HEK293 (cell line): ENCODE measurements at regions not wholly inside any gene's neighbourhood (a gene's known extent, or its start where the extent isn't known, plus 50 kb on each side); places are given as distances from the start of the nearest gene placed in this dataset.

Experiments
- CTCF ChIA-PET: fragments of 350-600 bp; formaldehyde crosslinking; extraction: SDS; loops from one replicate; lab custom pipeline; 2021; ENCODE audit warnings: antibody characterized with exemption; lab: Yijun Ruan, JAX
- POLR2A ChIA-PET: fragments of 300-600 bp; formaldehyde crosslinking; extraction: SDS; loops from one replicate; lab custom pipeline; 2020; ENCODE audit warnings: antibody characterized with exemption, inconsistent platforms; lab: Yijun Ruan, JAX
- H3K27ac ChIP-seq: fragments of 200-500 bp; sonication (Bioruptor generic); 2 replicates; pipeline ENCODE4 v1.5.1; 2014; ENCODE audit warnings: low read depth, low read length, control low read depth, inconsistent platforms; ENCODE audit errors: extremely low read depth
- H3K36me3 ChIP-seq, 2 experiments: fragments of 200-500 bp in 1 of 2; sonication (Bioruptor generic) in 1 of 2; 1 replicate in 1 of 2; 2 replicates in 1 of 2; pipeline ENCODE4 v1.5.1; 2014 to 2017; ENCODE audit warnings: inconsistent platforms in 2 of 2, low read length in 2 of 2; ENCODE audit not compliant: control insufficient read depth in 2 of 2, insufficient read depth in 1 of 2
- H3K4me1 ChIP-seq: fragments of 200-500 bp; sonication (Bioruptor generic); 2 replicates; pipeline ENCODE4 v1.5.1; 2014; ENCODE audit warnings: mild to moderate bottlenecking, low read length, inconsistent platforms; ENCODE audit not compliant: control insufficient read depth, insufficient read depth
- H3K4me3 ChIP-seq: 2 replicates; pipeline ENCODE4 v1.5.1; 2011; ENCODE audit warnings: low read depth, mild to moderate bottlenecking, control low read depth, low read length, moderate library complexity
- H3K9me3 ChIP-seq: fragments of 200-500 bp; sonication (Bioruptor generic); 2 replicates; pipeline ENCODE4 v1.5.1; 2014; ENCODE audit warnings: low read depth, low read length, inconsistent platforms; ENCODE audit not compliant: control insufficient read depth, insufficient read depth
- KLF16 ChIP-seq: fragments of 450-650 bp; formaldehyde crosslinking; IDR thresholded peaks from 2 replicates; pipeline ENCODE4 v1.5.1; 2017; ENCODE audit warnings: missing biosample characterization, missing genetic modification characterization
- MYNN ChIP-seq: fragments of 450-650 bp; formaldehyde crosslinking; IDR thresholded peaks from 2 replicates; pipeline ENCODE4 v1.5.1; 2016; ENCODE audit warnings: missing biosample characterization, missing genetic modification characterization, borderline replicate concordance
- TRIM28 ChIP-seq: IDR thresholded peaks from 2 replicates; pipeline ENCODE4 v1.6.1; 2011; ENCODE audit warnings: low read length, control low read depth, borderline replicate concordance
- YY2 ChIP-seq: fragments of 450-650 bp; formaldehyde crosslinking; IDR thresholded peaks from 2 replicates; pipeline ENCODE4 v1.5.1; 2016; ENCODE audit warnings: missing biosample characterization, missing genetic modification characterization
- ZNF10 ChIP-seq: fragments of 450-650 bp; formaldehyde crosslinking; IDR thresholded peaks from 2 replicates; pipeline ENCODE4 v1.5.1; 2017; ENCODE audit warnings: missing biosample characterization, missing genetic modification characterization
- ZNF146 ChIP-seq: fragments of 450-650 bp; formaldehyde crosslinking; IDR thresholded peaks from 2 replicates; pipeline ENCODE4 v1.5.1; 2016; ENCODE audit warnings: missing biosample characterization, missing genetic modification characterization
- ZNF19 ChIP-seq: fragments of 450-650 bp; formaldehyde crosslinking; IDR thresholded peaks from 2 replicates; pipeline ENCODE4; 2016; ENCODE audit warnings: missing biosample characterization, missing genetic modification characterization, low read depth
- ZNF202 ChIP-seq: fragments of 450-650 bp; formaldehyde crosslinking; IDR thresholded peaks from 2 replicates; pipeline ENCODE4 v1.5.1; 2016; ENCODE audit warnings: missing biosample characterization, missing genetic modification characterization, borderline replicate concordance
- ZNF266 ChIP-seq: fragments of 450-650 bp; formaldehyde crosslinking; IDR thresholded peaks from 2 replicates; pipeline ENCODE4 v1.5.1; 2016; ENCODE audit warnings: missing biosample characterization, missing genetic modification characterization, low read depth
- ZNF366 ChIP-seq: fragments of 450-650 bp; formaldehyde crosslinking; conservative IDR thresholded peaks from 2 replicates; pipeline ENCODE4 v1.5.1; 2016; ENCODE audit warnings: missing biosample characterization, missing genetic modification characterization
- ZNF426 ChIP-seq: fragments of 450-650 bp; formaldehyde crosslinking; IDR thresholded peaks from 2 replicates; pipeline ENCODE4 v1.5.1; 2017; ENCODE audit warnings: missing biosample characterization, missing genetic modification characterization, mild to moderate bottlenecking, inconsistent platforms, moderate library complexity
- ZNF585B ChIP-seq: fragments of 450-650 bp; formaldehyde crosslinking; IDR thresholded peaks from 2 replicates; pipeline ENCODE4 v1.5.1; 2016; ENCODE audit warnings: missing biosample characterization, missing genetic modification characterization
- ZNF791 ChIP-seq: fragments of 450-650 bp; formaldehyde crosslinking; IDR thresholded peaks from 2 replicates; pipeline ENCODE4 v1.5.1; 2016; ENCODE audit warnings: missing biosample characterization, missing genetic modification characterization
- ZNF830 ChIP-seq: fragments of 450-650 bp; IDR thresholded peaks from 2 replicates; pipeline ENCODE4 v1.5.0; 2018; ENCODE audit warnings: missing biosample characterization, missing genetic modification characterization, low read depth, mild to moderate bottlenecking, moderate library complexity
- TF ChIP-seq, protein P1 (sequence below): fragments of 450-650 bp; formaldehyde crosslinking; IDR thresholded peaks from 2 replicates; pipeline ENCODE4 v1.5.1; 2016; ENCODE audit warnings: missing biosample characterization, missing genetic modification characterization
- TF ChIP-seq, protein P2 (sequence below): fragments of 450-650 bp; formaldehyde crosslinking; conservative IDR thresholded peaks from 2 replicates; pipeline ENCODE4 v1.5.1; 2016; ENCODE audit warnings: low read depth, missing biosample characterization, missing genetic modification characterization
- TF ChIP-seq, protein P3 (sequence below): fragments of 450-650 bp; formaldehyde crosslinking; IDR thresholded peaks from 2 replicates; pipeline ENCODE4 v1.5.0; 2017; ENCODE audit warnings: missing biosample characterization, missing genetic modification characterization, borderline replicate concordance
- TF ChIP-seq, protein P4 (sequence below): fragments of 450-650 bp; formaldehyde crosslinking; IDR thresholded peaks from 2 replicates; pipeline ENCODE4 v1.5.1; 2016; ENCODE audit warnings: missing biosample characterization, missing genetic modification characterization, borderline replicate concordance
- TF ChIP-seq, protein P5 (sequence below): fragments of 450-650 bp; formaldehyde crosslinking; IDR thresholded peaks from 2 replicates; pipeline ENCODE4 v1.5.1; 2016; ENCODE audit warnings: missing biosample characterization, missing genetic modification characterization

DNA sequence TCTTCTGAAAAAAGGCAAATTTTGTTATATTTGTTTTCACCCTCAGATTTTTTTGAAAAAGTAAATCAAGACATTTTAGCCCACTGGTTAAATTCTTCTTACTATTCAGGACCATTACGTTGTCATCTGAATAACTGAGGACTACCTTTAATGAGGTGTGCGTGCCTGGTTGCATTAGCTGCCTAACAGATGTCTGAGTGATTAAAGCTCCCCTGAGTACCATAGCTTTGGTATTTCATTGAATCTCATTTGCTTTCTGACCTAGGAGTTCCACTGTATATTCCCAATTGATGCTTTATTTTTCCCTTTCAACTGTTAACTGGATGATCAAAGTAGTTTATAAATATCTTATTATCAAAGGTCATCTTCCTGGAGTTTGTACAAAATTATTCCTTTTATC is 410.0 kb upstream of the SEMA3D start:
- ChIA-PET POLR2A (no interaction called here), CTCF (no interaction called here)
- TF ChIP-seq ZNF10 (tag by site-specific recombination) (no peak), ZNF266 (tag by site-specific recombination) (no peak), TRIM28 (no peak), ZNF791 (no peak), ZNF585B (tag by site-specific recombination) (no peak), YY2 (tag by site-specific recombination) (no peak), ZNF19 (no peak), ZNF366 (tag by site-specific recombination) (no peak), ZNF830 (tag by site-specific recombination) (no peak), ZNF146 (no peak), KLF16 (no peak), MYNN (tag by site-specific recombination) (no peak)
- TF ChIP-seq, protein P1, sequence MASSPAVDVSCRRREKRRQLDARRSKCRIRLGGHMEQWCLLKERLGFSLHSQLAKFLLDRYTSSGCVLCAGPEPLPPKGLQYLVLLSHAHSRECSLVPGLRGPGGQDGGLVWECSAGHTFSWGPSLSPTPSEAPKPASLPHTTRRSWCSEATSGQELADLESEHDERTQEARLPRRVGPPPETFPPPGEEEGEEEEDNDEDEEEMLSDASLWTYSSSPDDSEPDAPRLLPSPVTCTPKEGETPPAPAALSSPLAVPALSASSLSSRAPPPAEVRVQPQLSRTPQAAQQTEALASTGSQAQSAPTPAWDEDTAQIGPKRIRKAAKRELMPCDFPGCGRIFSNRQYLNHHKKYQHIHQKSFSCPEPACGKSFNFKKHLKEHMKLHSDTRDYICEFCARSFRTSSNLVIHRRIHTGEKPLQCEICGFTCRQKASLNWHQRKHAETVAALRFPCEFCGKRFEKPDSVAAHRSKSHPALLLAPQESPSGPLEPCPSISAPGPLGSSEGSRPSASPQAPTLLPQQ (tag by site-specific recombination) = no peak
- TF ChIP-seq, protein P2, sequence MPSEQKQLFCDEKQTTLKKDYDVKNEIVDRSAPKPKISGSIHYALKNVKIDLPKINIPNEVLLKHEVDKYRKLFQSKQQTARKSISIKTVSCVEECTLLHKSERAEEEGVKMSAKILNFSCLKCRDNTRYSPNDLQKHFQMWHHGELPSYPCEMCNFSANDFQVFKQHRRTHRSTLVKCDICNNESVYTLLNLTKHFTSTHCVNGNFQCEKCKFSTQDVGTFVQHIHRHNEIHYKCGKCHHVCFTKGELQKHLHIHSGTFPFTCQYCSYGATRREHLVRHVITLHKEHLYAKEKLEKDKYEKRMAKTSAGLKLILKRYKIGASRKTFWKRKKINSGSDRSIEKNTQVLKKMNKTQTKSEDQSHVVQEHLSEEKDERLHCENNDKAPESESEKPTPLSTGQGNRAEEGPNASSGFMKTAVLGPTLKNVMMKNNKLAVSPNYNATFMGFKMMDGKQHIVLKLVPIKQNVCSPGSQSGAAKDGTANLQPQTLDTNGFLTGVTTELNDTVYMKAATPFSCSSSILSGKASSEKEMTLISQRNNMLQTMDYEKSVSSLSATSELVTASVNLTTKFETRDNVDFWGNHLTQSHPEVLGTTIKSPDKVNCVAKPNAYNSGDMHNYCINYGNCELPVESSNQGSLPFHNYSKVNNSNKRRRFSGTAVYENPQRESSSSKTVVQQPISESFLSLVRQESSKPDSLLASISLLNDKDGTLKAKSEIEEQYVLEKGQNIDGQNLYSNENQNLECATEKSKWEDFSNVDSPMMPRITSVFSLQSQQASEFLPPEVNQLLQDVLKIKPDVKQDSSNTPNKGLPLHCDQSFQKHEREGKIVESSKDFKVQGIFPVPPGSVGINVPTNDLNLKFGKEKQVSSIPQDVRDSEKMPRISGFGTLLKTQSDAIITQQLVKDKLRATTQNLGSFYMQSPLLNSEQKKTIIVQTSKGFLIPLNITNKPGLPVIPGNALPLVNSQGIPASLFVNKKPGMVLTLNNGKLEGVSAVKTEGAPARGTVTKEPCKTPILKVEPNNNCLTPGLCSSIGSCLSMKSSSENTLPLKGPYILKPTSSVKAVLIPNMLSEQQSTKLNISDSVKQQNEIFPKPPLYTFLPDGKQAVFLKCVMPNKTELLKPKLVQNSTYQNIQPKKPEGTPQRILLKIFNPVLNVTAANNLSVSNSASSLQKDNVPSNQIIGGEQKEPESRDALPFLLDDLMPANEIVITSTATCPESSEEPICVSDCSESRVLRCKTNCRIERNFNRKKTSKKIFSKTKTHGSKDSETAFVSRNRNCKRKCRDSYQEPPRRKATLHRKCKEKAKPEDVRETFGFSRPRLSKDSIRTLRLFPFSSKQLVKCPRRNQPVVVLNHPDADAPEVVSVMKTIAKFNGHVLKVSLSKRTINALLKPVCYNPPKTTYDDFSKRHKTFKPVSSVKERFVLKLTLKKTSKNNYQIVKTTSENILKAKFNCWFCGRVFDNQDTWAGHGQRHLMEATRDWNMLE = no peak
- TF ChIP-seq, protein P3, sequence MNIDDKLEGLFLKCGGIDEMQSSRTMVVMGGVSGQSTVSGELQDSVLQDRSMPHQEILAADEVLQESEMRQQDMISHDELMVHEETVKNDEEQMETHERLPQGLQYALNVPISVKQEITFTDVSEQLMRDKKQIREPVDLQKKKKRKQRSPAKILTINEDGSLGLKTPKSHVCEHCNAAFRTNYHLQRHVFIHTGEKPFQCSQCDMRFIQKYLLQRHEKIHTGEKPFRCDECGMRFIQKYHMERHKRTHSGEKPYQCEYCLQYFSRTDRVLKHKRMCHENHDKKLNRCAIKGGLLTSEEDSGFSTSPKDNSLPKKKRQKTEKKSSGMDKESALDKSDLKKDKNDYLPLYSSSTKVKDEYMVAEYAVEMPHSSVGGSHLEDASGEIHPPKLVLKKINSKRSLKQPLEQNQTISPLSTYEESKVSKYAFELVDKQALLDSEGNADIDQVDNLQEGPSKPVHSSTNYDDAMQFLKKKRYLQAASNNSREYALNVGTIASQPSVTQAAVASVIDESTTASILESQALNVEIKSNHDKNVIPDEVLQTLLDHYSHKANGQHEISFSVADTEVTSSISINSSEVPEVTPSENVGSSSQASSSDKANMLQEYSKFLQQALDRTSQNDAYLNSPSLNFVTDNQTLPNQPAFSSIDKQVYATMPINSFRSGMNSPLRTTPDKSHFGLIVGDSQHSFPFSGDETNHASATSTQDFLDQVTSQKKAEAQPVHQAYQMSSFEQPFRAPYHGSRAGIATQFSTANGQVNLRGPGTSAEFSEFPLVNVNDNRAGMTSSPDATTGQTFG (tag by site-specific recombination) = no peak
- Histone ChIP-seq H3K36me3 (no peaks in the 10 kb centered on the region), H3K27ac (no peak overlapping the region), H3K4me1 (peaks cover 9% of the 10 kb centered on the region), H3K9me3 (no peaks in the 10 kb centered on the region), H3K4me3 (no peak overlapping the region)

DNA sequence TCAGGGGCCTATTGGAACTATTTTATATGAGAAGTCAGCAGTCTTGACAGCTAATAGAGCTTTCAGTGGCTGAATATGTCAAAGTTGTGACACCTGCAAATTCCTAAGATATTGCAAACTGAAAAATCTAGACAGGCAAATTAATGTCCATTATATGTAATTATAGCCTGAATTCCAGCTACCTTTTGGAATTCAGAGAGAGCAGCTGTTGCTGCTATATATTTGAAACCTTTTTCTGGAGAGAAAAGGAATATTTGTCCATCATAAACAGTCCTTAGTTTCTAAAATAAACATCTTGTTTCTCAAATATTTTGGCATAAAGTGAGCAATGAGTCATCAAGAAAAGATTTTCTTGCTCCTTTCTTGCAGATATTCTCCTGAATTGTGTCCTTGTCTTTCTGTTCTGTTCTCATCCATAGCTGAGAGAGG is 408.9 kb upstream of the SEMA3D start:
- Histone ChIP-seq H3K9me3 (no peaks in the 10 kb centered on the region), H3K36me3 (no peaks in the 10 kb centered on the region), H3K27ac (no peak overlapping the region), H3K4me3 (no peak overlapping the region), H3K4me1 (peaks cover 13% of the 10 kb centered on the region)
- ChIA-PET POLR2A (no interaction called here), CTCF (no interaction called here)
- no peak for TF ChIP-seq ZNF426 (tag by site-specific recombination)
- TF ChIP-seq, protein P4, sequence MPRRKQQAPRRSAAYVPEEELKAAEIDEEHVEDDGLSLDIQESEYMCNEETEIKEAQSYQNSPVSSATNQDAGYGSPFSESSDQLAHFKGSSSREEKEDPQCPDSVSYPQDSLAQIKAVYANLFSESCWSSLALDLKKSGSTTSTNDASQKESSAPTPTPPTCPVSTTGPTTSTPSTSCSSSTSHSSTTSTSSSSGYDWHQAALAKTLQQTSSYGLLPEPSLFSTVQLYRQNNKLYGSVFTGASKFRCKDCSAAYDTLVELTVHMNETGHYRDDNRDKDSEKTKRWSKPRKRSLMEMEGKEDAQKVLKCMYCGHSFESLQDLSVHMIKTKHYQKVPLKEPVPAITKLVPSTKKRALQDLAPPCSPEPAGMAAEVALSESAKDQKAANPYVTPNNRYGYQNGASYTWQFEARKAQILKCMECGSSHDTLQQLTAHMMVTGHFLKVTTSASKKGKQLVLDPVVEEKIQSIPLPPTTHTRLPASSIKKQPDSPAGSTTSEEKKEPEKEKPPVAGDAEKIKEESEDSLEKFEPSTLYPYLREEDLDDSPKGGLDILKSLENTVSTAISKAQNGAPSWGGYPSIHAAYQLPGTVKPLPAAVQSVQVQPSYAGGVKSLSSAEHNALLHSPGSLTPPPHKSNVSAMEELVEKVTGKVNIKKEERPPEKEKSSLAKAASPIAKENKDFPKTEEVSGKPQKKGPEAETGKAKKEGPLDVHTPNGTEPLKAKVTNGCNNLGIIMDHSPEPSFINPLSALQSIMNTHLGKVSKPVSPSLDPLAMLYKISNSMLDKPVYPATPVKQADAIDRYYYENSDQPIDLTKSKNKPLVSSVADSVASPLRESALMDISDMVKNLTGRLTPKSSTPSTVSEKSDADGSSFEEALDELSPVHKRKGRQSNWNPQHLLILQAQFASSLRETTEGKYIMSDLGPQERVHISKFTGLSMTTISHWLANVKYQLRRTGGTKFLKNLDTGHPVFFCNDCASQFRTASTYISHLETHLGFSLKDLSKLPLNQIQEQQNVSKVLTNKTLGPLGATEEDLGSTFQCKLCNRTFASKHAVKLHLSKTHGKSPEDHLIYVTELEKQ = no peak
- TF ChIP-seq, protein P5, sequence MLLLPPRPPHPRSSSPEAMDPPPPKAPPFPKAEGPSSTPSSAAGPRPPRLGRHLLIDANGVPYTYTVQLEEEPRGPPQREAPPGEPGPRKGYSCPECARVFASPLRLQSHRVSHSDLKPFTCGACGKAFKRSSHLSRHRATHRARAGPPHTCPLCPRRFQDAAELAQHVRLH (tag by site-specific recombination) = no peak
- TF ChIP-seq ZNF202 = no peak
